Stomach (tissue), 4 donors: ENCODE measurements at regions not wholly inside any gene's neighbourhood (a gene's known extent, or its start where the extent isn't known, plus 50 kb on each side); places are given as distances from the start of the nearest gene placed in this dataset.

ENCODE experiments used
- POLR2A ChIP-seq, 4 donors: fragments of 450-650 bp; IDR thresholded peaks; one replicate each; pipeline ENCODE4 v1.6.1; 2016; ENCODE audit warnings: antibody characterized with exemption in 4 of 4, control low read depth in 2 of 4, mild to moderate bottlenecking in 1 of 4, moderate library complexity in 1 of 4
- POLR2AphosphoS5 ChIP-seq, 3 donors: sonication (generic); formaldehyde crosslinking; IDR thresholded peaks; one replicate each; pipeline ENCODE4 v1.6.1; 2016; ENCODE audit warnings: antibody characterized with exemption in 3 of 3
- TF ChIP-seq, protein P1 (sequence below), 7 experiments: fragments of 450-650 bp in 4 of 7; fragments of 200-600 bp in 3 of 7; sonication (generic) in 3 of 7; IDR thresholded peaks; one replicate each; pipeline ENCODE4 v1.5.1; 2016 to 2019; ENCODE audit warnings: antibody characterized with exemption in 7 of 7, control low read depth in 2 of 7, mild to moderate bottlenecking in 1 of 7

DNA sequence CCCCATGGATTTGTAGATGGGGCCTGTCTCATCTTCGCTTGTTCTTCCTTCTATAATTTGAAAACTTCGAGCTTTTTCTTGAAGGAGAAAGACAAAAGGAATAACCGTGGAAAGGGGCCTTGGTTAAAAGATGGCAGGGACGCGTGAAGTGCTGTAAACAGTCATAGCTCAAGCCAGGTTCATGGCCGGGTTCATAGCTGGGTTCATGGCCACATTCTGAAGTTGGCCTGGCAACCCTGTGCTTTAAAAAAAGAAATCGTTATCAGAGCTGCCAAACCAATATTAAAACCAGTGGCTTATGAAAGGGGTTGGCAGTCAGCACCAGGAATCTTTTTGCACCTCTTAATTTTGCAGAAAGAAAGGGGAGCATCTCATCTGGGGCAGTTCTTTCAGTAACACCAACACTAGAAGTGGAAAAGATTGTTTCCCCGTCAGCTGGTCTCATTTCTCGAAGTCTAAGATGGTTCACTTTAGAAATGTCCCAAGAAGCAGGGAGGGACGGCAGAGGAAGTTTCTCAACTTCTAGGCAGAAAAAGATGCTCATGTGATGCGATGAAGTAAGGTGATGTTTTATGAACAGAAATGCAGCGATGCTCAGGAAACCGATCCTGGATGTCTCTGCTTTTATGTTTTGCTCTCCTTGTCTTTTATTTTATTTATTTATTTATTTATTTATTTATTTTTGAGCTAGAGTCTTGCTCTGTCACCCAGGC lies 193.1 kb upstream of the TBX3 start:
- no peak for TF ChIP-seq POLR2AphosphoS5 (IDR thresholded peaks at IDR 0.05)
- TF ChIP-seq, protein P1, sequence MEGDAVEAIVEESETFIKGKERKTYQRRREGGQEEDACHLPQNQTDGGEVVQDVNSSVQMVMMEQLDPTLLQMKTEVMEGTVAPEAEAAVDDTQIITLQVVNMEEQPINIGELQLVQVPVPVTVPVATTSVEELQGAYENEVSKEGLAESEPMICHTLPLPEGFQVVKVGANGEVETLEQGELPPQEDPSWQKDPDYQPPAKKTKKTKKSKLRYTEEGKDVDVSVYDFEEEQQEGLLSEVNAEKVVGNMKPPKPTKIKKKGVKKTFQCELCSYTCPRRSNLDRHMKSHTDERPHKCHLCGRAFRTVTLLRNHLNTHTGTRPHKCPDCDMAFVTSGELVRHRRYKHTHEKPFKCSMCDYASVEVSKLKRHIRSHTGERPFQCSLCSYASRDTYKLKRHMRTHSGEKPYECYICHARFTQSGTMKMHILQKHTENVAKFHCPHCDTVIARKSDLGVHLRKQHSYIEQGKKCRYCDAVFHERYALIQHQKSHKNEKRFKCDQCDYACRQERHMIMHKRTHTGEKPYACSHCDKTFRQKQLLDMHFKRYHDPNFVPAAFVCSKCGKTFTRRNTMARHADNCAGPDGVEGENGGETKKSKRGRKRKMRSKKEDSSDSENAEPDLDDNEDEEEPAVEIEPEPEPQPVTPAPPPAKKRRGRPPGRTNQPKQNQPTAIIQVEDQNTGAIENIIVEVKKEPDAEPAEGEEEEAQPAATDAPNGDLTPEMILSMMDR (IDR thresholded peaks at IDR 0.05), result no peak
- no peak for TF ChIP-seq POLR2A (IDR thresholded peaks at IDR 0.05)
